Liver (tissue), 8 donors: ENCODE measurements at regions not wholly inside any gene's neighbourhood (a gene's known extent, or its start where the extent isn't known, plus 50 kb on each side); places are given as distances from the start of the nearest gene placed in this dataset.

Experiments
- DNase-seq: peaks from one replicate; pipeline ENCODE4 v3.0.0-alpha.2; 2017; ENCODE audit warnings: low spot score
- H3K27ac ChIP-seq, 2 donors: one replicate each; pipeline ENCODE4 v1.7.0; 2013; ENCODE audit warnings: inconsistent platforms in 2 of 2, low read length in 2 of 2, control low read depth in 1 of 2, low read depth in 1 of 2, mild to moderate bottlenecking in 1 of 2
- H3K27me3 ChIP-seq, 4 donors: one replicate each; pipeline versions ENCODE4 v1.6.1 to v1.7.0; 2013; ENCODE audit warnings: low read length in 3 of 4, inconsistent platforms in 1 of 4, mild to moderate bottlenecking in 1 of 4, moderate library complexity in 1 of 4; ENCODE audit not compliant: control insufficient read depth in 4 of 4, insufficient read depth in 4 of 4
- H3K36me3 ChIP-seq, 4 donors: one replicate each; pipeline versions ENCODE4 v1.6.1 to v1.7.0; 2013; ENCODE audit warnings: low read length in 3 of 4, mild to moderate bottlenecking in 3 of 4, low read depth in 1 of 4, moderate library complexity in 1 of 4; ENCODE audit not compliant: control insufficient read depth in 4 of 4, insufficient read depth in 3 of 4
- H3K4me1 ChIP-seq, 4 donors: one replicate each; pipeline versions ENCODE4 v1.6.1 to v1.7.0; 2013; ENCODE audit warnings: low read length in 3 of 4, mild to moderate bottlenecking in 3 of 4, moderate library complexity in 1 of 4; ENCODE audit not compliant: control insufficient read depth in 4 of 4, insufficient read depth in 4 of 4
- H3K4me3 ChIP-seq, 3 donors: one replicate each; pipeline versions ENCODE4 v1.6.1 to v1.7.0; 2013; ENCODE audit warnings: low read length in 3 of 3, control low read depth in 1 of 3, low read depth in 1 of 3, mild to moderate bottlenecking in 1 of 3
- H3K9ac ChIP-seq, 2 donors: one replicate each; pipeline ENCODE4 v1.7.0; 2013; ENCODE audit warnings: low read length in 2 of 2, mild to moderate bottlenecking in 2 of 2, moderate library complexity in 2 of 2, control low read depth in 1 of 2, low read depth in 1 of 2
- H3K9me3 ChIP-seq, 4 donors: one replicate each; pipeline versions ENCODE4 v1.6.1 to v1.7.0; 2013; ENCODE audit warnings: low read length in 3 of 4; ENCODE audit not compliant: control insufficient read depth in 4 of 4
- EGR1 ChIP-seq, 2 donors: IDR thresholded peaks; 2 replicates each; pipeline ENCODE4 v1.6.1; 2016 to 2018; ENCODE audit warnings: antibody characterized with exemption in 2 of 2, low read depth in 2 of 2
- FOXA2 ChIP-seq: IDR thresholded peaks from 2 replicates; pipeline ENCODE4 v1.6.1; 2016; ENCODE audit warnings: antibody characterized with exemption
- GABPA ChIP-seq, 2 donors: IDR thresholded peaks in 1 of 2; conservative IDR thresholded peaks in 1 of 2; 2 replicates each; pipeline ENCODE4 v1.6.1; 2016; ENCODE audit warnings: antibody characterized with exemption in 2 of 2, mild to moderate bottlenecking in 1 of 2, moderate library complexity in 1 of 2
- HNF4A ChIP-seq, 2 donors: conservative IDR thresholded peaks; 2 replicates each; pipeline ENCODE4 v1.6.1; 2016; ENCODE audit warnings: antibody characterized with exemption in 2 of 2, mild to moderate bottlenecking in 2 of 2
- JUND ChIP-seq, 2 donors: IDR thresholded peaks; 2 replicates each; pipeline ENCODE4 v1.6.1; 2016; ENCODE audit warnings: antibody characterized with exemption in 2 of 2
- NR2F2 ChIP-seq: IDR thresholded peaks from 2 replicates; pipeline ENCODE4 v1.6.1; 2016; ENCODE audit warnings: antibody characterized with exemption
- RXRA ChIP-seq, 2 donors: IDR thresholded peaks; 2 replicates each; pipeline ENCODE4 v1.6.1; 2017 to 2018; ENCODE audit warnings: antibody characterized with exemption in 2 of 2, mild to moderate bottlenecking in 1 of 2
- SP1 ChIP-seq: IDR thresholded peaks from 2 replicates; pipeline ENCODE4 v1.6.1; 2018; ENCODE audit warnings: antibody characterized with exemption, mild to moderate bottlenecking
- TAF1 ChIP-seq: conservative IDR thresholded peaks from 2 replicates; pipeline ENCODE4 v1.6.1; 2016; ENCODE audit warnings: antibody characterized with exemption, mild to moderate bottlenecking
- WGBS: extraction: QIAGEN DNeasy Blood & Tissue Kit; methylation state at CpG from one replicate; pipeline ENCODE4 v1.1.7; 2013; 5-methylcytosine and 5-hydroxymethylcytosine counted together
- TF ChIP-seq, protein P1 (sequence below): IDR thresholded peaks from 2 replicates; pipeline ENCODE4 v1.6.1; 2016; ENCODE audit warnings: antibody characterized with exemption
- TF ChIP-seq, protein P2 (sequence below): IDR thresholded peaks from 2 replicates; pipeline ENCODE4 v1.6.1; 2016; ENCODE audit warnings: antibody characterized with exemption
- TF ChIP-seq, protein P3 (sequence below): IDR thresholded peaks from 2 replicates; pipeline ENCODE4 v1.6.1; 2016; ENCODE audit warnings: antibody characterized with exemption
- TF ChIP-seq, protein P4 (sequence below): fragments of 150-350 bp; IDR thresholded peaks from 2 replicates; pipeline ENCODE4 v1.5.1; 2017; ENCODE audit warnings: improper control_type of control experiment, low read depth, low read length; ENCODE audit not compliant: missing input control
- TF ChIP-seq, protein P5 (sequence below): IDR thresholded peaks from 2 replicates; pipeline ENCODE4 v1.6.1; 2016; ENCODE audit warnings: antibody characterized with exemption, mild to moderate bottlenecking
- donor health status: healthy.
- donor health status: healthy.
- donor health status: healthy.
- donor health status: healthy.
- donor health status: healthy.

DNA sequence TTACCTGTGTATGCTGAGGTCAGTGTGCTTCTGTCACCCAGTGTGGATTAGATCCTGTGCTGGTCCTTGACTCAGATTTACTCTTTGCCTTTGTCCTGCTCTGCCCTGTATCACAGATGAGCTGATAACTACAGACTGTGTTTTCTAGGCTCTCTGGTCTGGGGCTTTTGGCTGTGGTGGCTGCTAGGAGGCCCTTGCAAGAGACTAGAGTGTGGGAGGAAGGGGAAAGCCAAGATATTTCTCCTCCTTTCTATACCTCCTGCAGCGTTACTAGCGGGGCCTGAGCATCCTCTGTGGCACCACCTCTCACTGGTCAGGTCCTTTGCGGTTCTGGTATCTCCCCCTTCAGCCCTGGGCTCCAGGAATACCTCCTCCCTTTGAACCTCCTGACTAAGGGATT, 282.3 kb upstream of the TBC1D5 start (continued):
- TF ChIP-seq, protein P1, sequence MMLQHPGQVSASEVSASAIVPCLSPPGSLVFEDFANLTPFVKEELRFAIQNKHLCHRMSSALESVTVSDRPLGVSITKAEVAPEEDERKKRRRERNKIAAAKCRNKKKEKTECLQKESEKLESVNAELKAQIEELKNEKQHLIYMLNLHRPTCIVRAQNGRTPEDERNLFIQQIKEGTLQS = no peak
- TF ChIP-seq FOXA2 (no peak), NR2F2 (no peak)

DNA sequence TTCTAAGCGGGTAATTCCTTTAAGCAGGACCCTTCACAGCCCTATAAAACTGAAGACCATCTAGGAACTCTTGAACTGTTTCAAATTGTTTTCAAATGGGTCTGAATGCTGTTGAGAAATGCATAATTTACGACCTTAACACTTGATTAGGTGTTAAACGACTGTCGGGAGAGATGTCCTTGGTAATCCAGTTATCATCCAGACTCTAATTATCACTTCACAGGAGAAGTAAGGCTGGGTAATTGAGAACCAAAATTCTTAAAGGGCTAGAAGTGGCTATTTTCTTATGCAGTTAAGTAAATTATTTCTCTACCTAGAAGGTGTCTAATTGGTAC, 276.7 kb upstream of the TBC1D5 start:
- WGBS = 34% methylated on average over 4 of the region's 4 CpGs
- TF ChIP-seq JUND (IDR thresholded peaks at IDR 0.05) (no peak), NR2F2 (no peak), RXRA (IDR thresholded peaks at IDR 0.05) (no peak), GABPA (IDR thresholded peaks at IDR 0.05 in 1 of 2, conservative IDR thresholded peaks at IDR 0.05 in 1 of 2) (no peak), TAF1 (no peak), SP1 (no peak)
- TF ChIP-seq, protein P2, sequence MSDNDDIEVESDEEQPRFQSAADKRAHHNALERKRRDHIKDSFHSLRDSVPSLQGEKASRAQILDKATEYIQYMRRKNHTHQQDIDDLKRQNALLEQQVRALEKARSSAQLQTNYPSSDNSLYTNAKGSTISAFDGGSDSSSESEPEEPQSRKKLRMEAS = no peak
- TF ChIP-seq, protein P3, sequence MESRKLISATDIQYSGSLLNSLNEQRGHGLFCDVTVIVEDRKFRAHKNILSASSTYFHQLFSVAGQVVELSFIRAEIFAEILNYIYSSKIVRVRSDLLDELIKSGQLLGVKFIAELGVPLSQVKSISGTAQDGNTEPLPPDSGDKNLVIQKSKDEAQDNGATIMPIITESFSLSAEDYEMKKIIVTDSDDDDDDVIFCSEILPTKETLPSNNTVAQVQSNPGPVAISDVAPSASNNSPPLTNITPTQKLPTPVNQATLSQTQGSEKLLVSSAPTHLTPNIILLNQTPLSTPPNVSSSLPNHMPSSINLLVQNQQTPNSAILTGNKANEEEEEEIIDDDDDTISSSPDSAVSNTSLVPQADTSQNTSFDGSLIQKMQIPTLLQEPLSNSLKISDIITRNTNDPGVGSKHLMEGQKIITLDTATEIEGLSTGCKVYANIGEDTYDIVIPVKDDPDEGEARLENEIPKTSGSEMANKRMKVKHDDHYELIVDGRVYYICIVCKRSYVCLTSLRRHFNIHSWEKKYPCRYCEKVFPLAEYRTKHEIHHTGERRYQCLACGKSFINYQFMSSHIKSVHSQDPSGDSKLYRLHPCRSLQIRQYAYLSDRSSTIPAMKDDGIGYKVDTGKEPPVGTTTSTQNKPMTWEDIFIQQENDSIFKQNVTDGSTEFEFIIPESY = no peak
- TF ChIP-seq, protein P4, sequence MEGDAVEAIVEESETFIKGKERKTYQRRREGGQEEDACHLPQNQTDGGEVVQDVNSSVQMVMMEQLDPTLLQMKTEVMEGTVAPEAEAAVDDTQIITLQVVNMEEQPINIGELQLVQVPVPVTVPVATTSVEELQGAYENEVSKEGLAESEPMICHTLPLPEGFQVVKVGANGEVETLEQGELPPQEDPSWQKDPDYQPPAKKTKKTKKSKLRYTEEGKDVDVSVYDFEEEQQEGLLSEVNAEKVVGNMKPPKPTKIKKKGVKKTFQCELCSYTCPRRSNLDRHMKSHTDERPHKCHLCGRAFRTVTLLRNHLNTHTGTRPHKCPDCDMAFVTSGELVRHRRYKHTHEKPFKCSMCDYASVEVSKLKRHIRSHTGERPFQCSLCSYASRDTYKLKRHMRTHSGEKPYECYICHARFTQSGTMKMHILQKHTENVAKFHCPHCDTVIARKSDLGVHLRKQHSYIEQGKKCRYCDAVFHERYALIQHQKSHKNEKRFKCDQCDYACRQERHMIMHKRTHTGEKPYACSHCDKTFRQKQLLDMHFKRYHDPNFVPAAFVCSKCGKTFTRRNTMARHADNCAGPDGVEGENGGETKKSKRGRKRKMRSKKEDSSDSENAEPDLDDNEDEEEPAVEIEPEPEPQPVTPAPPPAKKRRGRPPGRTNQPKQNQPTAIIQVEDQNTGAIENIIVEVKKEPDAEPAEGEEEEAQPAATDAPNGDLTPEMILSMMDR = no peak
- TF ChIP-seq, protein P5, sequence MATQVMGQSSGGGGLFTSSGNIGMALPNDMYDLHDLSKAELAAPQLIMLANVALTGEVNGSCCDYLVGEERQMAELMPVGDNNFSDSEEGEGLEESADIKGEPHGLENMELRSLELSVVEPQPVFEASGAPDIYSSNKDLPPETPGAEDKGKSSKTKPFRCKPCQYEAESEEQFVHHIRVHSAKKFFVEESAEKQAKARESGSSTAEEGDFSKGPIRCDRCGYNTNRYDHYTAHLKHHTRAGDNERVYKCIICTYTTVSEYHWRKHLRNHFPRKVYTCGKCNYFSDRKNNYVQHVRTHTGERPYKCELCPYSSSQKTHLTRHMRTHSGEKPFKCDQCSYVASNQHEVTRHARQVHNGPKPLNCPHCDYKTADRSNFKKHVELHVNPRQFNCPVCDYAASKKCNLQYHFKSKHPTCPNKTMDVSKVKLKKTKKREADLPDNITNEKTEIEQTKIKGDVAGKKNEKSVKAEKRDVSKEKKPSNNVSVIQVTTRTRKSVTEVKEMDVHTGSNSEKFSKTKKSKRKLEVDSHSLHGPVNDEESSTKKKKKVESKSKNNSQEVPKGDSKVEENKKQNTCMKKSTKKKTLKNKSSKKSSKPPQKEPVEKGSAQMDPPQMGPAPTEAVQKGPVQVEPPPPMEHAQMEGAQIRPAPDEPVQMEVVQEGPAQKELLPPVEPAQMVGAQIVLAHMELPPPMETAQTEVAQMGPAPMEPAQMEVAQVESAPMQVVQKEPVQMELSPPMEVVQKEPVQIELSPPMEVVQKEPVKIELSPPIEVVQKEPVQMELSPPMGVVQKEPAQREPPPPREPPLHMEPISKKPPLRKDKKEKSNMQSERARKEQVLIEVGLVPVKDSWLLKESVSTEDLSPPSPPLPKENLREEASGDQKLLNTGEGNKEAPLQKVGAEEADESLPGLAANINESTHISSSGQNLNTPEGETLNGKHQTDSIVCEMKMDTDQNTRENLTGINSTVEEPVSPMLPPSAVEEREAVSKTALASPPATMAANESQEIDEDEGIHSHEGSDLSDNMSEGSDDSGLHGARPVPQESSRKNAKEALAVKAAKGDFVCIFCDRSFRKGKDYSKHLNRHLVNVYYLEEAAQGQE = no peak
- DNase-seq = no peak
- H3K36me3 ChIP-seq = no peaks in the 10 kb centered on the region
- no peaks in the 10 kb centered on the region for H3K9me3 ChIP-seq
- no peaks in the 10 kb centered on the region for H3K4me1 ChIP-seq
- H3K4me3 ChIP-seq = no peak overlapping the region
- no peak overlapping the region for H3K27ac ChIP-seq
- peaks cover 0 to 2% (median 0%) of the 10 kb centered on the region in 4 donors for H3K27me3 ChIP-seq
- H3K9ac ChIP-seq = no peak overlapping the region

DNA sequence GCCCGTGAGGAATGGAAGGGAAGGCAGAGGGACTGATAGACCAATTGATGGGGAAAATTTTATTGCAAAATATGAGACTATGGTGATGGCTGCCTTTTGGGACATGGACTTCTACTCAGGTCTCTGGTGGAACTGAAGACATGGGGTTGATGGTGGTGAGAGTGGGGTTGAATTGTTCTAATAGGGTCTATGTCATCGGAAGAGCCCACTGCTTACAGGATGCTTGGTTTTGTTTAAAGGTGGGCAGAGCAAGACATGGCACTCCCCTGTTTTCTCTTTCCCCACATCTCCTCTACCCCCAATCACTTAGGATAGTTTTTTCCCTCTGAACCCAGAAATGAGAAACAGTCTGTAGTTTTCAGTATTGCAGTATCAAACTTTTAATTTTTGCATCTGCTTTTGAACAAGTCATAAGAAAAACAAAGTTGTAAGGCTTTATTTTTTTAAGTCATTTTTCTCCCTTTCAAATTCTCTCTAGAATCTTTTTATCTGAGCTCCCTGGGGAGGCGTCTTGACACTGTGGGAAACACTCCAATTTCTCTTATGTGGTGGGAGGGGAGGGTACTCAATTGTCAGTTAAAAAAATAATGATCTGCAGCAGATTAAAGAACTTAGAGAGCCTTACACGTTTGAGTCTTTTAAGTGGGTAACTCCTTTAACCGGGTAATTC, 276.2 kb upstream of the TBC1D5 start:
- no peaks in the 10 kb centered on the region for H3K36me3 ChIP-seq
- H3K27ac ChIP-seq = no peak overlapping the region
- no peak for DNase-seq

More for the DNA sequence above, 276.2 kb upstream of the TBC1D5 start:
- no peaks in the 10 kb centered on the region for H3K9me3 ChIP-seq
- no peak overlapping the region for H3K9ac ChIP-seq
- peaks cover 0 to 2% (median 0%) of the 10 kb centered on the region in 4 donors for H3K27me3 ChIP-seq
- no peak overlapping the region for H3K4me3 ChIP-seq
- no peaks in the 10 kb centered on the region for H3K4me1 ChIP-seq
- 46% methylated on average over 5 of the region's 5 CpGs for WGBS
- TF ChIP-seq JUND (IDR thresholded peaks at IDR 0.05) (no peak), EGR1 (IDR thresholded peaks at IDR 0.05; ENCODE audit: low read depth in 2 of 2) (no peak), HNF4A (conservative IDR thresholded peaks at IDR 0.05) (no peak), NR2F2 (no peak)
- TF ChIP-seq, protein P3 = no peak
